B cell (primary cell): ENCODE measurements at regions not wholly inside any gene's neighbourhood (a gene's known extent, or its start where the extent isn't known, plus 50 kb on each side); places are given as distances from the start of the nearest gene placed in this dataset.

ENCODE experiments used
- EZH2 ChIP-seq: IDR thresholded peaks from 2 replicates; pipeline ENCODE4 v1.6.1; 2012; ENCODE audit warnings: borderline replicate concordance, low read depth, mild to moderate bottlenecking, moderate library complexity, low read length; ENCODE audit not compliant: insufficient read depth, poor library complexity, severe bottlenecking
- TF ChIP-seq, protein P1 (sequence below): fragments of 200-600 bp; IDR thresholded peaks from one replicate; pipeline ENCODE4 v1.8.0; 2022; ENCODE audit warnings: antibody characterized with exemption, mild to moderate bottlenecking

DNA sequence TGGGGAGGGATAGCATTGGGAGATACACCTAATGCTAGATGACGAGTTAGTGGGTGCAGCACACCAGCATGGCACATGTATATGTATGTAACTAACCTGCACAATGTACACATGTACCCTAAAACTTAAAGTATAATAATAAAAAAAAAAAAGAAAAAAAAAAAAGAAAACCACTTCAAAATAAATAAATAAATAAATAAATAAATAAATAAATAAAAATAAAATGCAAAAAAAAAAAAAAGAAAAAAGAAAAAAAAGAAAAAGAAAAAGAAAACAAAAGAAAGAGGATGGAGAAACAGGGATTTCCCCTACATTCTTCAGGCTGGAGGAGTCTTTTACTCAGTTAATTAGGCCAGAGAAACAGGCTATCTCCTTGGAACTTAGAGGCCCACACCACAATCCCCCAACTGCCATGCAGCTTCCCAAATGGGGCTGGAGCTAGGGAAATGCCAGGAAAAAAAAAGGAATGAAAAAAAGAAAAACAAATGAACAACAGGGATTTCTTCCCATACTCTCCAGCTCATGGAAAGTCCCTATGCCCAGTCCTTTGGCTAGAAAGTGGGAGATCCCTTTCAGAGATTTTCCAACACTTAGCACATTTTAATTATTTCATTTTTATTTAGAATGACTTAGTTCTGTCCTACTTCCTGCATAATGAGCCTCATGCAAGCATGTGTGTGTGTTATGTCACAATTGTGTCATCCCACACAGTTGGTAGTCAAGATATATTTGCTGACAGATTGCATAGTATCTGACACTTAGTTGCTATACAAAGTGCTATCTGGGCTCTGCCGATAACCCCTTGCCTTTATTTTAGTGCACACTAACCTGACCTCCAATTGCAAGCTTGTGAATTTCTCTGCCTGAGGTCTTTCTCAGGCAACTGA, 486.4 kb downstream of the PLPP3 start:
- no peak for TF ChIP-seq EZH2
- TF ChIP-seq, protein P1, sequence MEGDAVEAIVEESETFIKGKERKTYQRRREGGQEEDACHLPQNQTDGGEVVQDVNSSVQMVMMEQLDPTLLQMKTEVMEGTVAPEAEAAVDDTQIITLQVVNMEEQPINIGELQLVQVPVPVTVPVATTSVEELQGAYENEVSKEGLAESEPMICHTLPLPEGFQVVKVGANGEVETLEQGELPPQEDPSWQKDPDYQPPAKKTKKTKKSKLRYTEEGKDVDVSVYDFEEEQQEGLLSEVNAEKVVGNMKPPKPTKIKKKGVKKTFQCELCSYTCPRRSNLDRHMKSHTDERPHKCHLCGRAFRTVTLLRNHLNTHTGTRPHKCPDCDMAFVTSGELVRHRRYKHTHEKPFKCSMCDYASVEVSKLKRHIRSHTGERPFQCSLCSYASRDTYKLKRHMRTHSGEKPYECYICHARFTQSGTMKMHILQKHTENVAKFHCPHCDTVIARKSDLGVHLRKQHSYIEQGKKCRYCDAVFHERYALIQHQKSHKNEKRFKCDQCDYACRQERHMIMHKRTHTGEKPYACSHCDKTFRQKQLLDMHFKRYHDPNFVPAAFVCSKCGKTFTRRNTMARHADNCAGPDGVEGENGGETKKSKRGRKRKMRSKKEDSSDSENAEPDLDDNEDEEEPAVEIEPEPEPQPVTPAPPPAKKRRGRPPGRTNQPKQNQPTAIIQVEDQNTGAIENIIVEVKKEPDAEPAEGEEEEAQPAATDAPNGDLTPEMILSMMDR = no peak
